ENCODE measurements at regions not wholly inside any gene's neighbourhood (a gene's known extent, or its start where the extent isn't known, plus 50 kb on each side); places are given as distances from the start of the nearest gene placed in this dataset.

DNA sequence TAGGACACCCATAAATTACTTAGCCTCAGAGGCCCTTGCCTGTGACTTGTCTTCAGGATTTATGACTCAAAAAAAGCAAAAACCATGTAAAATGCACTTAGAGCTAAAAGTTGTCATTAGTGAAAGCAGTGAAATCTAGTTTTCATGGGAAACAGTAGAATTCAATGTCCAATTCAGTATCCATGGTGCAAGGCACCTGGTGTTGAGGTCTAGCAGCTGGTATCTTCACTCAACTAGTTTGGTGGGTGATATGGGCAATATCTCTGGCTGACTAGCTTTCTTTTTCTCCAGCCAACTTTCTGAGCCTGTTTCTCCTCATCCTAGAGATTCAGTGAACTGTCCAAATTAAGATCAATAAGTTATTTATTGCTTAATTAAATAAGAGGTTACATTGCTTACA, 229.8 kb upstream of the NDST4 start:
- no peak for DNase-seq (ENCODE audit: low read depth)

DNA sequence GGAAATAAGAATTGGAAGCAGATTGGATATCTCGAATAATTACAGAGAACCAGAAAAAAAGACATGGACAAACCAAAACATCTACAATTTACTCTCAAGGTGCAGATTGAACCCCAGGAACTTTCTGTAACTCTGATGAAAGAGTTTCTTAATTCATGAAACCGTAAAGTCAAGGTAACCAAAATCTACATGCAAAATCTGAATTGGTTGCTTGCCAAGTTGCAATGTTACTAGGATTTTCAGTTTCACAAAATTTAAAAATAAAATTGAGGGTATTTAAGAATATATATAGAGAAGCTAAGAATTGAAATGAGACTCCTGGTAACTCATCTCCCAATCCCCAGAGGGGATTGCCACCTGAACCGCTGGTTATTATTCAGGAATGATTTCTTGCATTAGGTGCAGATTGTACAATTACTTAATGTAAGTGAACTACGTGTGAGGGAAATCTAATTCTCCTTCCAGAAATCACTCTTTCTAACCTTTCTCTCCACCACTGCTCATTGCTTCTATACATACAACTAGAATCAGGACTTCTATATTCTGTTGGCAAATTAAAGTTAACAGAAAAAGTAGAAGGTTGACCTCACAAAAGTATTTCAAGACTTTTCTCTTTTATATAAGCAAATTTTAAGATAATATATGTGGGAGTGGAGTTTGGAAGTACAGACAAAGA, 221.5 kb upstream of the NDST4 start:
- no peak for DNase-seq (ENCODE audit: low read depth)

- no peak for DNase-seq (ENCODE audit: low read depth)
Observed at GRCh38 chr4:115332078-115332477, 218.7 kb upstream of the NDST4 start.

- no peak for DNase-seq (ENCODE audit: low read depth)
Observed at GRCh38 chr4:115331241-115331640, 217.8 kb upstream of the NDST4 start.

GRCh38 chr4:115325836-115326235, 212.4 kb upstream of the NDST4 start:
- DNase-seq (ENCODE audit: low read depth): no peak

DNA sequence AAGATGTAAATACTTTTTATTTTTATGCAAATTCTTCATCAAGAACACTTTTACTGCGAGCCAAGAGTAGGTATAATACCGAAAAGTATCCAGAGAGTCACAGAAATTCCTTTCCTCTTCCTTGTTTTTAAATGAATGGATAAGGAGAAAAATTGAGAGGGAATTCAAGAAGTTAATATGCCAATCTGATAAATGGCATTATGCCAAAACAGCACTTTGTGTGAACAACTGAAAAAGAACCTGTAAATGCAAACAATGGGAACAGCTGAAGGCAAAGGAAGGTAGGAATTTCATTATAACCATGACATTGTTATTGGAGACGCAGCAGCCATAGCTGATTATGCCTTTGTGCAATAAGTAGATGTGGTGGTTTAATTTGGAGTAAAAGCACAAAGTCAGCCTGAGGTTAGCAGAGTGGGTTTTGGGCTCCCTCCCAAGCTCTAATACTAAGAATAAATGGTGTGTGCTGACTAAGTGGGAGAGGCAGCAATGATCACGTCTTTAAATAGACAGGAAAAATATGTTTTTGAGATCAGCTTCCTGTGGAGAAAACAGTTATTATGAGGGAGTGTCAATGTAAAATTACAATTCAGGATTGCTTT, 209.8 kb upstream of the NDST4 start:
- DNase-seq (ENCODE audit: low read depth): no peak

GRCh38 chr4:115315182-115315581, 201.8 kb upstream of the NDST4 start:
- no peak for DNase-seq (ENCODE audit: low read depth)

DNA sequence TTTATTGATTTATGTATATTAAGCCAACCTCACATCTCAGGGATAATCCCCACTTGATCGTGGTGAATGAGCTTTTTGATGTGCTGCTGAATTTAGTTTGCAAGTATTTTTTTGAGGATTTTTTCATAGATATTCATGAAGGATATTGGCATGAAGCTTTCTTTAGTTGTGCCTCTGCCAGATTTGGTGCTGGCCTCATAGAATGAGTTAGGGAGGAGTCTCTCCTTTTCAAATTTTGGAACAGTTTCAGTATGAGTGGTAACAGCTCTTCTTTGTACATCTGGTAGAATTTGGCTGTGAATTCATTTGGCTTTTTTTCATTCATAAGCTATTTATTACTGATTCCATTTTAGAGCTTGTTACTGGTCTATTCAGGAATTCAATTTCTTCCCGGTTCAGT, 197.2 kb upstream of the NDST4 start:
- no peak for DNase-seq (ENCODE audit: low read depth)

DNA sequence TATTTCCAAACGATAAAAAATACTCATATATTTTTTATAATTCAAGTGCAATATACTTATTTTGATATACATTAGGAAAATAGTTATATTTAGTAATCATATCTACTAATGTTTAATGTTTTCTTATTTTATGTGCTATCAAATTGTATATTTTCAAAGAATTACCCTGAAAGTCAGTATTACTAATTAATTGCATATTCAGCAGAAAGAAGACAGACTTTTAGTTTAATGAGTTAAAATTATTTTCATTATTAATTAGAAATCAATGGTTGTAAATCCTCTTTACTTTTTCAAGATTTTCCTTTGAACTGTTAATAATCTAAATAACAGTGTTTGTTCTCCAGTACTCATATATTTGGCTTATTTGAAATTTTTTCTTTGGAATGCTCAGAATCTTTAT, 181.3 kb upstream of the NDST4 start:
- no peak for DNase-seq (ENCODE audit: low read depth)

GRCh38 chr4:115293093-115293462, 179.7 kb upstream of the NDST4 start:
- no peak for DNase-seq (ENCODE audit: low read depth)

GRCh38 chr4:115292320-115293092, 179.1 kb upstream of the NDST4 start:
- DNase-seq (ENCODE audit: low read depth): no peak

GRCh38 chr4:115287426-115287825, 174.0 kb upstream of the NDST4 start:
- DNase-seq (ENCODE audit: low read depth): no peak

DNA sequence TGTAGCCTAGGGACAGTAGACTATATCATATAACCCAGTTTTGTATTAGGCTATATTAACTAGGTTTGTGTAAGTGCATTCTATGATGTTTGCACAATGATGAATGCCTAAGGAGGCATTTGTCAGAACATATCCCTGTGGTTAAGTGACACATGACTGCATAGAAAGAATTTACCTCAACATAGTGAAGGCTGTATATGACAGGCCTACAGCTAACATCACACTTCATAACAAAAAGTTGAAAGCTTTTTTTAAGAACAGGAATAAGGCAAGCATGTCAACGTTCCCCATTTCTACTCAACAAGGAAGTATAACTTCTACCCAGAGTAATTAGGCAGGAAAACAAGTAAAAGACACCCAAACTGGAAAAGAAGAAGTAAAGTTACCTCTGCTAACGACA, 165.9 kb upstream of the NDST4 start:
- DNase-seq (ENCODE audit: low read depth): no peak

GRCh38 chr4:115278830-115279229, 165.4 kb upstream of the NDST4 start:
- DNase-seq (ENCODE audit: low read depth): no peak

DNA sequence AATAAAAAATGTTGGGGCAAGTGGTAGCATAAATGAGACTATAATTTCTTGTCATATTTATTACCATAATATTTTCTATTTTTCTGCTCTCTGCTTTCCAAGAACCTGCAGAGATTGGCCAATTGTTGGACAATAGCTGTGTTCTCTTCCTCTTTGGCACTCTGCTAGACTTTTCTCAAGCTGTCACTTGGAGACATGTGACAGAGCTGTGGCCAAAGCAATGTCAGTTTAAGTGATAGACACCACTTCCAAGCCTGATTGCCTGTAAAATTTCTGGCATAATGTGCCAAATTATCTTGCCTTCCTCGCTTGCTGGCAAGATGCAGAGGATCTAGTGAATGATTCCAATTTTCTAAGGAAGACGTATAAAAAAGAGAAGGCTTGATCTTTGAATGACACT, 162.2 kb upstream of the NDST4 start:
- DNase-seq (ENCODE audit: low read depth): no peak

- DNase-seq (ENCODE audit: low read depth): no peak
Observed at GRCh38 chr4:115274545-115274944, 161.1 kb upstream of the NDST4 start.

DNA sequence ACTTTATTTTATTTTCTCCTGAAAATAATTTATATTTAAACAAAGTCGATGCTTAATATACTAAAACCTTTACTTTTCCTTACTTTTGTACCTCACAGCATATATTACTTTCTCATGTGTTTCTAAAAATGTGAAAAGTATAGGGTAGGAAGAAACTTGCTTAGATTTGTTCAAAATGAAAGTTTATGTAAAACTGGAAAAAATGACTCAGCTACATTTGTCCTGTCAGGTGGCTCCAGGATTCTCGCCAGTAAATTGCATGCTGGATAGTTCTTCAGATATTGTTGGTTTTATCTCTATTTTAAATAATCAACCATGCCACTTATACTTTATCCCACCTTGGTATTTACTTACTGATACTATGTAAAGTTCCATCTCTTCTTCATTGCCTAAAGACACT, 159.2 kb upstream of the NDST4 start:
- no peak for DNase-seq (ENCODE audit: low read depth)

- no peak for DNase-seq (ENCODE audit: low read depth)
Observed at GRCh38 chr4:115272185-115272584, 158.8 kb upstream of the NDST4 start.

DNA sequence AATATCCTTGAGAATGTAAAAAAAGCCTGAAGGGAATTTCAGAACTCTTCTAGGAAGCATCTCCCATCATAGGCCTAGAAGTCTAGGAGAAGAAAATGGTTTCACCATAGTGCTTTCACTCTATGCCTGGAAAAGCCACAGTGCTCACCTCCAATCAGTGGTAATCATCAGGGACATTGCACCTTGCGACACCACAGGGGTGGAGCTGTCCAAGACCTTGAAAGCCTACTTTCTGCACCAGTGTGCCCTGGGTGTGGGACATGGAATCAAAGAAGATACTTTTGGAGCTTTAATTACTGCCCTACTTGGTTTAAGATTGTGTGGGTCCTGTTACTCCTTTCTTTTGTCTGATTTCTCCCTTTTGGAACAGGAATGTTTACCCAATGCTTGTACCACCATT, 146.8 kb upstream of the NDST4 start:
- no peak for DNase-seq (ENCODE audit: low read depth)

DNA sequence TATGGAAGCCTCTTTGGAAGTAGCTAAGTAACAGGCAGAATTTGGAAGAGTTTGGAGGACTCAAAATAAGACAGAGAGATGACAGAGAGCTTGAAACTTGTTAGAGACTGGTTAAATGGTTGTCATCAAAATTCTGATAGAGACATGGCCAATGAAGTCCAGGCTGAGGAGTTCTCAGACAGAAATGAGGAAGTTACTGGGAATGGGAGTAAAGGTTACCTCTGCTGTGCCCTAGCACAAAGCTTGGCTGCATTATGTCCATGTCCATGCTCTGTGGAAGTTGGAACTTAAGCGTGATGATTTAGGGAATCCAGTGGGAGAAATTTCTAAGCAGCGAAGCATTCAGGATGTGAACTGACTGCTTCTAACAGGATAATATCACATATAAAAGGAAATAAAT, 146.2 kb upstream of the NDST4 start:
- no peak for DNase-seq (ENCODE audit: low read depth)

DNA sequence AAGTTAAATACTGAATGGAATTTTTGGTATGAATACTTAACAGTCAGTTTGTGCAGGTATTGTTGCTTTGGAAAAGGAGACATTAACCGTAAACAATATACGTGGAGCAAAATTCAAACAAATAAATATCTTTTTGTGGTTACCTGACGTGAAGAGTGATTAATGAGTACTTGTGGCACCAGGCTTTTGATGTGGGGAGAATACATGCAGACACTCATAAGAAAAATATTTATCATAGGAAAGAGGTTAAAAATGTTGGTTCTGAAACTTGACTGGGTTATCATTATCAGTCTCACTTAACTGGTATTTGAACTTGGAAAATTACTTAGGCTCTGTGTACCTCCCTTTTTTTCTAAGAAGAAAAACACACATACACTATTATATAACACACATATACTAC, 136.4 kb upstream of the NDST4 start:
- no peak for DNase-seq (ENCODE audit: low read depth)

GRCh38 chr4:115234405-115235093, 121.1 kb upstream of the NDST4 start:
- DNase-seq (ENCODE audit: low read depth): no peak

GRCh38 chr4:115233600-115233999, 120.2 kb upstream of the NDST4 start:
- DNase-seq (ENCODE audit: low read depth): no peak
